ENCODE measurements at regions not wholly inside any gene's neighbourhood (a gene's known extent, or its start where the extent isn't known, plus 50 kb on each side); places are given as distances from the start of the nearest gene placed in this dataset.

DNA sequence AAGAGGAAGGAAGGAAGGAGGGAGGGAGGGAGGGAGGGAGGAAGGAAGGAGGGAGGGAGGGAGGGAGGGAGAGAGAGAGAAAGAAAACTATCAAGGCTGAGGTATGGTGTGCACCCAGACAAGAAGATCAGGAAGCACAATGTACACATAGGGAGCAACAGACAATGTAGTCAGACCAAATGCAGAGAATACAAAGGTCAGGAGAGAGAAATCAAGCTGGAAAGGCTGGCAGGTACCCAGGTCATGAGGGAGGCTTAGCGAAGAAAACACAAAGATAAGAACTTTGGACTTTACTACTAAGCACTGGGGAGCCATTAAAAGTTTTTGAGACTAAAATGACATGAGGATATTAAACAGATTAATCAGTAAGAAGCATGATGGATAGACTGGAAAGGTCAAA, 176.0 kb upstream of the TMCO5A start:
- H3K4me3 ChIP-seq (ENCODE audit: low read depth in 1 of 2, low read length in 2 of 2) = no peak overlapping the region
- H3K9me3 ChIP-seq (ENCODE audit: control insufficient read depth in 1 of 2, low read length in 2 of 2) = no peaks in the 10 kb centered on the region
- H3K9ac ChIP-seq (ENCODE audit: low read depth in 1 of 2, low read length in 2 of 2) = no peak overlapping the region
- no peaks in the 10 kb centered on the region for H3K27me3 ChIP-seq (ENCODE audit: control insufficient read depth in 1 of 2, insufficient read depth in 2 of 2, low read length in 2 of 2)
- peaks cover 3 to 9% of the 10 kb centered on the region in 2 donors for H3K4me1 ChIP-seq (ENCODE audit: control insufficient read depth in 1 of 2, insufficient read depth in 2 of 2, low read length in 2 of 2)
- no peak overlapping the region for H3K27ac ChIP-seq (ENCODE audit: low read depth, low read length)
- no peaks in the 10 kb centered on the region for H3K36me3 ChIP-seq (ENCODE audit: control insufficient read depth in 1 of 2, insufficient read depth in 2 of 2, low read length in 2 of 2)

DNA sequence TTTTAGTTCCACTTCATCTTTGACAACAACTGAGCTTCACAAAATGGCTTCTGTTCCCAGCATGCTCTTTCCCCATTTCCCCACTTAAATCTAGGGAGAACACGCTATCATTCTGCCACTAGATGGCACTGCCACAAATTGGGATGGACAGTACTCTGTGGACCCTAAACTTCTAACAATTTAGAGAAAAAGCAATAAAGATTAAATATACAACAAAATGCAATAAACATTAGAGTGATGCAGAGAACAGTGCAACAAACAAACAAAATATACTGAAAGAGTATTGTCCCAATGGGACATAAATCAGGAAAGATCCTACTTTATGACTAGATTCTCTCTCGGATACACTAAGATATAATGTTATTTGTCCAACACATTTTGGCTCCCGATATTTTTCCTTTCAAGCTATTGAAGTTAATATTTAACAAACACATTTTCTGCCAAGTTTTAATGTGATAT, 169.7 kb upstream of the TMCO5A start:
- no peaks in the 10 kb centered on the region for H3K9me3 ChIP-seq (ENCODE audit: control insufficient read depth in 1 of 2, low read length in 2 of 2)
- H3K27ac ChIP-seq (ENCODE audit: low read depth, low read length) = no peak overlapping the region
- H3K36me3 ChIP-seq (ENCODE audit: control insufficient read depth in 1 of 2, insufficient read depth in 2 of 2, low read length in 2 of 2) = no peaks in the 10 kb centered on the region
- H3K9ac ChIP-seq (ENCODE audit: low read depth in 1 of 2, low read length in 2 of 2) = no peak overlapping the region
- H3K4me1 ChIP-seq (ENCODE audit: control insufficient read depth in 1 of 2, insufficient read depth in 2 of 2, low read length in 2 of 2) = peaks cover 6 to 28% of the 10 kb centered on the region in 2 donors
- no peaks in the 10 kb centered on the region for H3K27me3 ChIP-seq (ENCODE audit: control insufficient read depth in 1 of 2, insufficient read depth in 2 of 2, low read length in 2 of 2)
- H3K4me3 ChIP-seq (ENCODE audit: low read depth in 1 of 2, low read length in 2 of 2) = peak overlapping the region; percentile 7 to 15

DNA sequence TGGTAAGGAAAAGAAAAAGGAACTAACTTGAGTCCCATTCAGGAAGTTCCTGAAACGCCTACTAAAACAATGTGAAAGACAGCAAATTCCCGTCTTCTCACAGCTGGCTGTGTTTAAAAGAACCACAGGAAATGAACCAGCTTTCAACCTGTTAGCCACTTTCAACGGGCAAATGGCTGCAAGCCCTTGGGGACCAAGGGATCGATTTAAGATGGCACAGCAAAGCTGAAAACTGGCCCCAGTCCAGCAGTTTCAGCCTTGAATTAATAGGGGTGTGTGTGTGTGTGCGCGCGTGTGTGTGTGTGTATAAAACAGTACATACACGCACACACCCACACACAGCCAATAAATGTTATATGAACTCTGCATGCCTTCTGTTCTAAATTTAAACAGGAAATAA, 168.7 kb upstream of the TMCO5A start:
- Histone ChIP-seq H3K9me3 (ENCODE audit: control insufficient read depth in 1 of 2, low read length in 2 of 2) (no peaks in the 10 kb centered on the region), H3K27ac (ENCODE audit: low read depth, low read length) (no peak overlapping the region), H3K4me1 (ENCODE audit: control insufficient read depth in 1 of 2, insufficient read depth in 2 of 2, low read length in 2 of 2) (peaks cover 6 to 28% of the 10 kb centered on the region in 2 donors), H3K27me3 (ENCODE audit: control insufficient read depth in 1 of 2, insufficient read depth in 2 of 2, low read length in 2 of 2) (no peaks in the 10 kb centered on the region), H3K9ac (ENCODE audit: low read depth in 1 of 2, low read length in 2 of 2) (no peak overlapping the region), H3K4me3 (ENCODE audit: low read depth in 1 of 2, low read length in 2 of 2) (peak overlapping the region in 1 of 2 donors; percentile 18), H3K36me3 (ENCODE audit: control insufficient read depth in 1 of 2, insufficient read depth in 2 of 2, low read length in 2 of 2) (no peaks in the 10 kb centered on the region)

DNA sequence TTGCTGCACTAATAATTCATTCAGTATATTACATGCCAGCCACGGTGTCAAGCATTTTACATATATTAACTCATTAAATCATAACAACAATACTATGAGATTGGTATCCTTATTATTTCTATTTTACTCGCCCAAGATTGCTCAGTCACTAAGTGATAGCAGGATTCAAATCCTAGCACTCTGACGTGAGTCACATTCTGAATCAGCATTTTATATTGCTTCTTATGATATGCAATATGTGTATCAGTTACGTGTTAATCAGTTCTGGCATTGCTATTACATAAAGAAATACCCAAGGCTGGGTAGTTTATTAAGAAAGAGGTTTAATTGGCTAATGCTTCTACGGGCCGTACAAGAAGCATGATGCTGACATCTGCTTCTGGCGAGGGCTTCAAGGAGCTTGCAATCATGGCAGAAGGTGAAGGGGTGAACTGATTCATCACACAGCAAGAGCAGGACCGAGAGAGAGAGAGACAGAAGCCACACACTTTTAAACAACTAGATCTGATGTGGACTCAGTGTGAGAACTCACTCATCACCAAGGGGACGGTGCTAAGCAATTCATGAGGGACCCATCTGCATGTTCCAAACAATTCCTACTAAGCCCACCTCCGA, 166.5 kb upstream of the TMCO5A start:
- no peaks in the 10 kb centered on the region for H3K27me3 ChIP-seq (ENCODE audit: control insufficient read depth in 1 of 2, insufficient read depth in 2 of 2, low read length in 2 of 2)
- H3K4me1 ChIP-seq (ENCODE audit: control insufficient read depth in 1 of 2, insufficient read depth in 2 of 2, low read length in 2 of 2) = peaks cover 6 to 28% of the 10 kb centered on the region in 2 donors
- H3K9ac ChIP-seq (ENCODE audit: low read depth in 1 of 2, low read length in 2 of 2) = no peak overlapping the region
- H3K4me3 ChIP-seq (ENCODE audit: low read depth in 1 of 2, low read length in 2 of 2) = no peak overlapping the region
- no peak overlapping the region for H3K27ac ChIP-seq (ENCODE audit: low read depth, low read length)
- H3K9me3 ChIP-seq (ENCODE audit: control insufficient read depth in 1 of 2, low read length in 2 of 2) = no peaks in the 10 kb centered on the region
- H3K36me3 ChIP-seq (ENCODE audit: control insufficient read depth in 1 of 2, insufficient read depth in 2 of 2, low read length in 2 of 2) = no peaks in the 10 kb centered on the region

DNA sequence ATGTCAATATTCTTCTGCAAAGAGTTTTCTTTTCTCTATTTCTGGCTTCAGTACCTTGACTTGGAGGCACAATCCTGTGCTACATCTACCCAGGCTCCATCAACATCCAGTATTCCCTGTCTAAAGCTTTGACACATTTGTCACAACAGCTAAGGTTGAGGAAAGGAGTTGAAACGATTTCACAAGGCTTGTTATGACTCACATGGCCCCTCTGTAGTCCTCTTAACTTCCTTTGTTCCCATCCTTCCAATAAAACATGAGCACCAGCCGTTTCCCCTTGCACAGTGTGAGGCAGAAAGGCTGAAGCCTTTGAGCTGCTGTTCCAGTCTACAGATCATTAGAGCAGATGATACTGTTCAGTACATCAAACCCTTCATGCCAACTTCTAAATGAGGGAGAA, 163.0 kb upstream of the TMCO5A start:
- Histone ChIP-seq H3K9me3 (ENCODE audit: control insufficient read depth in 1 of 2, low read length in 2 of 2) (no peaks in the 10 kb centered on the region), H3K4me1 (ENCODE audit: control insufficient read depth in 1 of 2, insufficient read depth in 2 of 2, low read length in 2 of 2) (peaks cover 0 to 9% of the 10 kb centered on the region in 2 donors), H3K9ac (ENCODE audit: low read depth in 1 of 2, low read length in 2 of 2) (no peak overlapping the region), H3K36me3 (ENCODE audit: control insufficient read depth in 1 of 2, insufficient read depth in 2 of 2, low read length in 2 of 2) (no peaks in the 10 kb centered on the region), H3K27ac (ENCODE audit: low read depth, low read length) (no peak overlapping the region), H3K4me3 (ENCODE audit: low read depth in 1 of 2, low read length in 2 of 2) (no peak overlapping the region), H3K27me3 (ENCODE audit: control insufficient read depth in 1 of 2, insufficient read depth in 2 of 2, low read length in 2 of 2) (no peaks in the 10 kb centered on the region)

DNA sequence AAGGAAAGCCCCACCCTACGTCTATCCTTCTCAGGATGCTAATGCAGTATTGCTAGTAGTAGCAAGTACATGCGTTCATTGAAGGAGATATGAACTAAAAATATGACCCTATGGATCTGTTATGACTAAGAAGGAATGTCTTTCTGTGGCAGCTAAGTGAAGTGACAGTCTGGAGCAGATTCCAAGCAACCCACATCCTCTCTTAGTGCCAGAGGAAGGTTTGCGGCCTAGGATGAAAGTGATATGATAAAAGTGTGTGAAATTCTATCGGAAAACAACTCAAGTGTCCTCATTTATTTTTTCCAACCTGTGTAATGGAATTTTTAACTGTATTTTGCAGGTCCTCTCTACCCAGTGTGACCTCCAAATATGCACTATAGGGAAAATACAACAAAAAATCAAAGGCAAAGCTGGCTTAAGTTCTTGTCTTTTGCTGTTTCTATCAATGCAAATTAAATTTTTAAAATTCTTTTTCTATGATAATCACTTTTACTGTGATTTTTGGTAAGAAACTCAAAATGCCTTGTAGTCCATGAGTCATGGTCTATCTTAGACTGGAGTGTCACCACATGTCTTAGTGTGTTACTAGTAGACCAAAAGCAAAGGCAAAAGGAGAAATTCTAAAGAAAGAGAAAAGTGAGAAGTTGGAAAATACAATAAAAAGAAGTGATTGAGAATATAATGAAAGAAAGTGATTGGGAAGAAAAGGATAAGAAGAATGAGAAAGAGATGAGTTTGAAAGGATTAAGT, 161.2 kb upstream of the TMCO5A start:
- H3K27ac ChIP-seq (ENCODE audit: low read depth, low read length) = no peak overlapping the region
- no peaks in the 10 kb centered on the region for H3K27me3 ChIP-seq (ENCODE audit: control insufficient read depth in 1 of 2, insufficient read depth in 2 of 2, low read length in 2 of 2)
- H3K4me3 ChIP-seq (ENCODE audit: low read depth in 1 of 2, low read length in 2 of 2) = no peak overlapping the region
- no peaks in the 10 kb centered on the region for H3K36me3 ChIP-seq (ENCODE audit: control insufficient read depth in 1 of 2, insufficient read depth in 2 of 2, low read length in 2 of 2)
- H3K9ac ChIP-seq (ENCODE audit: low read depth in 1 of 2, low read length in 2 of 2) = no peak overlapping the region
- H3K9me3 ChIP-seq (ENCODE audit: control insufficient read depth in 1 of 2, low read length in 2 of 2) = no peaks in the 10 kb centered on the region
- no peaks in the 10 kb centered on the region for H3K4me1 ChIP-seq (ENCODE audit: control insufficient read depth in 1 of 2, insufficient read depth in 2 of 2, low read length in 2 of 2)

DNA sequence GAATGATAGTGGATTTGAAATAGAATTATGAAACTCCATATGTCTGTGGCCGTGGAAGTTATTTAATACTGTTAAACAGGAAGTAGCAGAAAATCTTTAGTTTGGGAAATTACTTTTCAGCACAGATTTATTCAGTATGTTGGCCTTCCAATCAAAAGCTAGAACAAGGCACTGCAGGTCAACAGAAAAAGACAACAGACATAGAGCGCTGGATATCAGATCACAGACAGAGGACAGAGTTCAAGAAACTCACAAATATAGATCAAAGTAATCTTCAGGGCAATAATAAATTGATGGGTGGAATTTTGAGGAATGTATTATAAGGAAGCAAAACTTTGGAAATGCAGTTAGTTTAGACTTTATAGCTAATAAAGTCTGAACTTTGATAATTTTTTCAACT, 159.5 kb upstream of the TMCO5A start:
- H3K27me3 ChIP-seq (ENCODE audit: control insufficient read depth in 1 of 2, insufficient read depth in 2 of 2, low read length in 2 of 2) = no peaks in the 10 kb centered on the region
- no peaks in the 10 kb centered on the region for H3K4me1 ChIP-seq (ENCODE audit: control insufficient read depth in 1 of 2, insufficient read depth in 2 of 2, low read length in 2 of 2)
- no peak overlapping the region for H3K4me3 ChIP-seq (ENCODE audit: low read depth in 1 of 2, low read length in 2 of 2)
- no peak overlapping the region for H3K9ac ChIP-seq (ENCODE audit: low read depth in 1 of 2, low read length in 2 of 2)
- no peaks in the 10 kb centered on the region for H3K36me3 ChIP-seq (ENCODE audit: control insufficient read depth in 1 of 2, insufficient read depth in 2 of 2, low read length in 2 of 2)
- no peak overlapping the region for H3K27ac ChIP-seq (ENCODE audit: low read depth, low read length)
- no peaks in the 10 kb centered on the region for H3K9me3 ChIP-seq (ENCODE audit: control insufficient read depth in 1 of 2, low read length in 2 of 2)

DNA sequence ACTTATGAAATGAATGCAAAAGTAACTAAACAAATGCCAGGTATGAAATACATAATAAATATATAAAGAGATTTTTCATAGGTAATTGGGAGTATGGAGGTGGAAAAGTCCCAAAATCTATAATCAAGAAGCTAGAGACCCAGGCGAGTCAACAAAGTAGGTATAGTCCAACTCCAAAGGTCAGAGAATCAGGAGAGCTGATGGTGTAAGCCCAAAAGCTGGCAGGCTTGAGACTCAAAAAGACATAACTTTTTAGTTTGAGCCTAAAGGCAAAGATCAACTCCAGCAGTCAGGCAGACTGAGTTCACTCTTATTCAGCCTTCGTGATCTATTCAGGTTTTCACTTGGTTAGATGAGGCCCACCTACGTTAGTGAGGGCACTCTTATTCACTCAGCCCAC, 157.4 kb upstream of the TMCO5A start:
- no peaks in the 10 kb centered on the region for H3K27me3 ChIP-seq (ENCODE audit: control insufficient read depth in 1 of 2, insufficient read depth in 2 of 2, low read length in 2 of 2)
- H3K36me3 ChIP-seq (ENCODE audit: control insufficient read depth in 1 of 2, insufficient read depth in 2 of 2, low read length in 2 of 2) = no peaks in the 10 kb centered on the region
- H3K9me3 ChIP-seq (ENCODE audit: control insufficient read depth in 1 of 2, low read length in 2 of 2) = no peaks in the 10 kb centered on the region
- H3K9ac ChIP-seq (ENCODE audit: low read depth in 1 of 2, low read length in 2 of 2) = no peak overlapping the region
- H3K4me1 ChIP-seq (ENCODE audit: control insufficient read depth in 1 of 2, insufficient read depth in 2 of 2, low read length in 2 of 2) = no peaks in the 10 kb centered on the region
- no peak overlapping the region for H3K4me3 ChIP-seq (ENCODE audit: low read depth in 1 of 2, low read length in 2 of 2)
- no peak overlapping the region for H3K27ac ChIP-seq (ENCODE audit: low read depth, low read length)

DNA sequence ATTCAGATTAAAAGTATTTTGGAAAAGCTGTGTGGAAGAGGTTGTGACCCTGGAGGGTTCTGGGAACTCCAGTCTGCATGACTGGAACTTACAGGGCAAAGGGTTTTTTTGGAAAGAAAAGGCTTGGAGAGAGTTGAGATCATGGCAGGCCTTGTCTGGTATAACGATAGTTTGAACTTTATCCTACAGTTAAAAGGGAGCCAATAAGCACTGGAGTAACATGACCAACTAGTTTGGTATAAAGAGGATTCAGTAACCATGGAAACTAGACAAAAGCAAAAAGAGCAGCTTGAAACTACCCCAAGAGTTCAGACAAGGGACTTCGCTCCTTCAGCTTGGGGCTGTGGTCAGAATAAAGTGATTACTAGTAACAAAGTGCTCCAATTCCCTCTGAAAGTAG, 151.2 kb upstream of the TMCO5A start:
- no peaks in the 10 kb centered on the region for H3K4me1 ChIP-seq (ENCODE audit: control insufficient read depth in 1 of 2, insufficient read depth in 2 of 2, low read length in 2 of 2)
- H3K9ac ChIP-seq (ENCODE audit: low read depth in 1 of 2, low read length in 2 of 2) = no peak overlapping the region
- no peak overlapping the region for H3K4me3 ChIP-seq (ENCODE audit: low read depth in 1 of 2, low read length in 2 of 2)
- no peaks in the 10 kb centered on the region for H3K36me3 ChIP-seq (ENCODE audit: control insufficient read depth in 1 of 2, insufficient read depth in 2 of 2, low read length in 2 of 2)
- H3K27ac ChIP-seq (ENCODE audit: low read depth, low read length) = no peak overlapping the region
- no peaks in the 10 kb centered on the region for H3K9me3 ChIP-seq (ENCODE audit: control insufficient read depth in 1 of 2, low read length in 2 of 2)
- H3K27me3 ChIP-seq (ENCODE audit: control insufficient read depth in 1 of 2, insufficient read depth in 2 of 2, low read length in 2 of 2) = no peaks in the 10 kb centered on the region

DNA sequence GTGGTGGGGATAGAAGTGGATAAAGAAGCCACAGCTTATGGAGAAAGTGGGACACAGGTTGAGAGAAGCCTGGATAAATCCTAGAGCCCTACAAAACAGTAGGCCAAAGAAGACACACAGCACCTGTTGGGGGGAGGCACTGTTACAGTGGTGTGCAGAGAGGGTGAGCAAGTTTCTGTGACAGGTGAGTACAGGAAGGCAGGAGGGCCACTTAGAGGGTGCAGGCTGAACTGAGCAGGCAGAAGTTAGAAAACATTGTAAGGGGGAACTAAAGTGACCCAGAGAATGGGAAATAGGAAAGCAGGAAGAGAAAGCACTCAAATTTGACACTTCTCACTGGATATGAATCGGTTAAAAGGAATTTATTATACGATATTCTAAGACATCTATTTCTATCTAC, 146.1 kb upstream of the TMCO5A start:
- Histone ChIP-seq H3K9me3 (ENCODE audit: control insufficient read depth in 1 of 2, low read length in 2 of 2) (no peaks in the 10 kb centered on the region), H3K4me3 (ENCODE audit: low read depth in 1 of 2, low read length in 2 of 2) (no peak overlapping the region), H3K27me3 (ENCODE audit: control insufficient read depth in 1 of 2, insufficient read depth in 2 of 2, low read length in 2 of 2) (no peaks in the 10 kb centered on the region), H3K36me3 (ENCODE audit: control insufficient read depth in 1 of 2, insufficient read depth in 2 of 2, low read length in 2 of 2) (no peaks in the 10 kb centered on the region), H3K27ac (ENCODE audit: low read depth, low read length) (no peak overlapping the region), H3K4me1 (ENCODE audit: control insufficient read depth in 1 of 2, insufficient read depth in 2 of 2, low read length in 2 of 2) (no peaks in the 10 kb centered on the region), H3K9ac (ENCODE audit: low read depth in 1 of 2, low read length in 2 of 2) (no peak overlapping the region)

All from duodenal mucosa (tissue), 2 donors.